Non-pigmented ciliary epithelial cell (primary cell): ENCODE measurements at regions not wholly inside any gene's neighbourhood (a gene's known extent, or its start where the extent isn't known, plus 50 kb on each side); places are given as distances from the start of the nearest gene placed in this dataset.
"Not testable (repeated sequence)": the region's sequence is repeated elsewhere in the genome, so short reads cannot be mapped to it uniquely, and the experiment has no call there.

ENCODE experiments used
- DNase-seq: peaks from one replicate; pipeline ENCODE4 v3.0.0-alpha.2; 2010; ENCODE audit warnings: low read depth

GRCh38 chr16:63129411-63130125 is 1093.3 kb upstream of the CDH8 start:
- no peak for DNase-seq

GRCh38 chr16:63119905-63120304 is 1083.7 kb upstream of the CDH8 start:
- not testable (repeated sequence) for DNase-seq

- DNase-seq, result no peak
Measured at GRCh38 chr16:63100082-63100481, 1063.8 kb upstream of the CDH8 start.

GRCh38 chr16:63096857-63097256 is 1060.6 kb upstream of the CDH8 start:
- DNase-seq, result no peak

GRCh38 chr16:63092736-63093135 is 1056.5 kb upstream of the CDH8 start:
- DNase-seq, result no peak

GRCh38 chr16:63082101-63082500 is 1045.9 kb upstream of the CDH8 start:
- DNase-seq, result no peak

- no peak for DNase-seq
Measured at GRCh38 chr16:63080746-63081145, 1044.5 kb upstream of the CDH8 start.

- DNase-seq, result no peak
Measured at GRCh38 chr16:63069047-63069446, 1032.8 kb upstream of the CDH8 start.

GRCh38 chr16:63067141-63067540 is 1030.9 kb upstream of the CDH8 start:
- DNase-seq, result no peak

- DNase-seq, result no peak
Measured at GRCh38 chr16:63066552-63066951, 1030.3 kb upstream of the CDH8 start.

- DNase-seq, result no peak
Measured at GRCh38 chr16:63061319-63061718, 1025.1 kb upstream of the CDH8 start.

- no peak for DNase-seq
Measured at GRCh38 chr16:63059676-63060075, 1023.4 kb upstream of the CDH8 start.

- DNase-seq, result no peak
Measured at GRCh38 chr16:63057341-63057740, 1021.1 kb upstream of the CDH8 start.

- no peak for DNase-seq
Measured at GRCh38 chr16:63050391-63050790, 1014.2 kb upstream of the CDH8 start.

GRCh38 chr16:63038397-63039106 is 1002.3 kb upstream of the CDH8 start:
- no peak for DNase-seq

GRCh38 chr16:63037761-63038396 is 1001.6 kb upstream of the CDH8 start:
- DNase-seq, result no peak

GRCh38 chr16:63018581-63019223 is 982.5 kb upstream of the CDH8 start:
- no peak for DNase-seq

- DNase-seq, result no peak
Measured at GRCh38 chr16:63008688-63009087, 972.5 kb upstream of the CDH8 start.

GRCh38 chr16:63005356-63005755 is 969.1 kb upstream of the CDH8 start:
- DNase-seq, result no peak

GRCh38 chr16:62989480-62989879 is 953.2 kb upstream of the CDH8 start:
- no peak for DNase-seq

- DNase-seq, result no peak
Measured at GRCh38 chr16:62985722-62986121, 949.5 kb upstream of the CDH8 start.

- no peak for DNase-seq
Measured at GRCh38 chr16:62978451-62978850, 942.2 kb upstream of the CDH8 start.

- DNase-seq, result no peak
Measured at GRCh38 chr16:62977876-62978275, 941.6 kb upstream of the CDH8 start.
